MM.1S (cell line): ENCODE measurements at regions not wholly inside any gene's neighbourhood (a gene's known extent, or its start where the extent isn't known, plus 50 kb on each side); places are given as distances from the start of the nearest gene placed in this dataset.

Source experiments
- DNase-seq: peaks from one replicate; pipeline ENCODE4 v3.0.0-alpha.2; 2015
- H2AFZ ChIP-seq: fragments of 300-600 bp; sonication (generic); 2 replicates; pipeline ENCODE4 v1.6.0; 2016; ENCODE audit warnings: antibody characterized with exemption, low read length
- H3F3A ChIP-seq: fragments of 300-600 bp; sonication (generic); 2 replicates; pipeline ENCODE4 v1.6.1; 2016; ENCODE audit warnings: mild to moderate bottlenecking, antibody characterized with exemption, low read length, moderate library complexity, mixed read lengths; ENCODE audit not compliant: insufficient read depth
- H3K27ac ChIP-seq: fragments of 300-600 bp; sonication (generic); 2 replicates; pipeline ENCODE4 v1.5.1; 2016; ENCODE audit warnings: mild to moderate bottlenecking, low read length
- H3K27me3 ChIP-seq: fragments of 300-600 bp; sonication (generic); replicated peaks from 2 replicates; pipeline ENCODE4 v1.6.0; 2016; ENCODE audit warnings: low read length; ENCODE audit not compliant: insufficient read depth
- H3K36me3 ChIP-seq: fragments of 300-600 bp; sonication (generic); replicated peaks from 2 replicates; pipeline ENCODE4 v1.6.1; 2016; ENCODE audit warnings: mild to moderate bottlenecking, low read length, mixed read lengths; ENCODE audit not compliant: insufficient read depth
- H3K4me1 ChIP-seq: fragments of 300-600 bp; sonication (generic); 2 replicates; pipeline ENCODE4 v1.6.1; 2016; ENCODE audit warnings: low read length, mixed read lengths
- H3K4me2 ChIP-seq: fragments of 300-600 bp; sonication (generic); 2 replicates; pipeline ENCODE4 v1.6.0; 2016; ENCODE audit warnings: low read depth, low read length
- H3K4me3 ChIP-seq: fragments of 300-600 bp; sonication (generic); 2 replicates; pipeline ENCODE4 v1.5.1; 2016; ENCODE audit warnings: low read length, mixed read lengths
- H3K79me2 ChIP-seq: fragments of 300-600 bp; sonication (generic); 2 replicates; pipeline ENCODE4 v1.6.1; 2016; ENCODE audit warnings: mixed run types, low read length, mixed read lengths
- H3K9ac ChIP-seq: fragments of 300-600 bp; sonication (generic); 2 replicates; pipeline ENCODE4 v1.6.1; 2016; ENCODE audit warnings: low read length, mixed read lengths
- H3K9me2 ChIP-seq: fragments of 300-600 bp; sonication (generic); replicated peaks from 2 replicates; pipeline ENCODE4 v1.6.1; 2016; ENCODE audit warnings: mild to moderate bottlenecking, low read length, mixed read lengths; ENCODE audit not compliant: insufficient read depth
- H3K9me3 ChIP-seq: fragments of 300-600 bp; sonication (generic); replicated peaks from 2 replicates; pipeline ENCODE4 v1.6.1; 2016; ENCODE audit warnings: mild to moderate bottlenecking, low read length, mixed read lengths; ENCODE audit not compliant: insufficient read depth
- H4K20me1 ChIP-seq: fragments of 300-600 bp; sonication (generic); 2 replicates; pipeline ENCODE4 v1.6.1; 2016; ENCODE audit warnings: mild to moderate bottlenecking, low read length, moderate library complexity, mixed read lengths; ENCODE audit not compliant: insufficient read depth
- CTCF ChIP-seq: fragments of 300-600 bp; sonication (generic); IDR thresholded peaks from 2 replicates; pipeline ENCODE4 v1.5.1; 2016; ENCODE audit warnings: antibody characterized with exemption, low read length, mixed read lengths
- EZH2 ChIP-seq: fragments of 300-600 bp; sonication (generic); optimal IDR thresholded peaks from 2 replicates; pipeline ENCODE3; 2017; ENCODE audit warnings: low read depth, mild to moderate bottlenecking, antibody characterized with exemption, low read length, mixed read lengths
- EZH2phosphoT487 ChIP-seq: fragments of 300-600 bp; sonication (generic); IDR thresholded peaks from 2 replicates; pipeline ENCODE4 v1.6.1; 2018; ENCODE audit warnings: antibody characterized with exemption, low read length

GRCh38 chr13:73677048-73677601 is 457.1 kb downstream of the KLF12 start:
- TF ChIP-seq CTCF, result no peak
- no peak for TF ChIP-seq EZH2
- no peaks in the 10 kb centered on the region for H3K9me3 ChIP-seq
- no peak overlapping the region for H3K4me3 ChIP-seq
- H3K27ac ChIP-seq, result no peak overlapping the region
- H3K79me2 ChIP-seq, result no peaks in the 10 kb centered on the region
- no peaks in the 10 kb centered on the region for H3K27me3 ChIP-seq
- no peaks in the 10 kb centered on the region for H3K4me1 ChIP-seq
- H3K36me3 ChIP-seq, result no peaks in the 10 kb centered on the region
- H3K9me2 ChIP-seq, result no peaks in the 10 kb centered on the region
- H3F3A ChIP-seq, result no peaks in the 10 kb centered on the region
- no peak overlapping the region for H3K9ac ChIP-seq
- H3K4me2 ChIP-seq, result no peak overlapping the region
- DNase-seq, result no peak
- no peaks in the 10 kb centered on the region for H4K20me1 ChIP-seq
- no peak overlapping the region for H2AFZ ChIP-seq

- no peaks in the 10 kb centered on the region for H3K27me3 ChIP-seq
- H3K9me3 ChIP-seq, result no peaks in the 10 kb centered on the region
- H3K9me2 ChIP-seq, result no peaks in the 10 kb centered on the region
- H2AFZ ChIP-seq, result no peak overlapping the region
- H3K4me3 ChIP-seq, result no peak overlapping the region
- TF ChIP-seq CTCF (no peak), EZH2 (no peak), EZH2phosphoT487 (no peak)
- no peaks in the 10 kb centered on the region for H3F3A ChIP-seq
- no peak for DNase-seq
- H3K36me3 ChIP-seq, result no peaks in the 10 kb centered on the region
- H3K27ac ChIP-seq, result no peak overlapping the region
- H3K4me1 ChIP-seq, result no peaks in the 10 kb centered on the region
- no peak overlapping the region for H3K9ac ChIP-seq
- H3K4me2 ChIP-seq, result no peak overlapping the region
- no peaks in the 10 kb centered on the region for H4K20me1 ChIP-seq
- no peaks in the 10 kb centered on the region for H3K79me2 ChIP-seq
Measured at GRCh38 chr13:73676550-73677047, 457.6 kb downstream of the KLF12 start.

GRCh38 chr13:73675821-73676220 is 458.4 kb downstream of the KLF12 start:
- DNase-seq, result no peak
- Histone ChIP-seq H3K79me2 (no peaks in the 10 kb centered on the region), H4K20me1 (no peaks in the 10 kb centered on the region), H3K9me2 (no peaks in the 10 kb centered on the region), H3K27ac (no peak overlapping the region), H3K36me3 (no peaks in the 10 kb centered on the region), H3K4me3 (no peak overlapping the region), H3K9me3 (no peaks in the 10 kb centered on the region), H3K27me3 (no peaks in the 10 kb centered on the region), H3K4me1 (no peaks in the 10 kb centered on the region), H3K4me2 (no peak overlapping the region), H3F3A (no peaks in the 10 kb centered on the region), H3K9ac (no peak overlapping the region), H2AFZ (no peak overlapping the region)
- TF ChIP-seq EZH2, result no peak
- no peak for TF ChIP-seq CTCF
